K562 (cell line): ENCODE measurements at regions not wholly inside any gene's neighbourhood (a gene's known extent, or its start where the extent isn't known, plus 50 kb on each side); places are given as distances from the start of the nearest gene placed in this dataset.

Source experiments
- ATAC-seq: fragments of 200-7000 bp; cut with Tn5 transposase; 3 replicates; pipeline ENCODE4 v1.9.1; 2020; ENCODE audit warnings: moderate library complexity
- BruUV-seq: library from RNA; stranded (reverse); fragments of 400-500 nt; replicated peaks from 2 replicates; lab custom pipeline; 2021; lab: Mats Ljungman, UMichigan
- CTCF ChIA-PET: fragments of 300-600 bp; formaldehyde crosslinking; extraction: SDS; loops from one replicate; lab custom pipeline; 2021; ENCODE audit warnings: low intra/inter-chr PET ratio; lab: Yijun Ruan, JAX
- POLR2A ChIA-PET: fragments of 300-600, 350-650 bp; sonication (Branson Sonifier 250); formaldehyde crosslinking; extraction: SDS; loops from one replicate; lab custom pipeline; 2021; ENCODE audit warnings: antibody characterized with exemption, inconsistent platforms; lab: Yijun Ruan, JAX
- DNase-seq, 4 experiments: peaks; one replicate each; pipeline versions ENCODE4 v3.0.0 to v3.0.0-alpha.2; 2011 to 2018; ENCODE audit warnings: low spot score in 3 of 4, mixed read lengths in 3 of 4; ENCODE audit errors: extremely low read depth in 1 of 4
- FAIRE-seq: peaks from 2 replicates; lab custom pipeline; 2011; peaks lifted over from hg19 to GRCh38; lab: Jason Lieb, UNC
- H2AFZ ChIP-seq: 2 replicates; pipeline ENCODE4 v1.6.0; 2011; ENCODE audit warnings: low read depth, low read length, control low read depth, inconsistent platforms
- H3K27ac ChIP-seq: fragments of 200-600 bp; 3 replicates; pipeline ENCODE4 v1.8.0; 2011; ENCODE audit warnings: low read depth, mild to moderate bottlenecking, control low read depth, inconsistent platforms, low read length, moderate library complexity, mixed read lengths; ENCODE audit errors: extremely low read depth
- H3K27me3 ChIP-seq, 2 experiments: fragments of 300-600 bp in 1 of 2; 2 replicates in 1 of 2; 3 replicates in 1 of 2; pipeline versions ENCODE4 v1.6.0 to v1.8.0; 2011; ENCODE audit warnings: inconsistent platforms in 2 of 2, low read length in 2 of 2, mild to moderate bottlenecking in 1 of 2, mixed read lengths in 1 of 2, moderate library complexity in 1 of 2; ENCODE audit not compliant: control insufficient read depth in 2 of 2, insufficient read depth in 2 of 2
- H3K36me3 ChIP-seq: fragments of 300-600 bp; 3 replicates; pipeline ENCODE4 v1.8.0; 2011; ENCODE audit warnings: mild to moderate bottlenecking, low read length, inconsistent platforms; ENCODE audit not compliant: control insufficient read depth, insufficient read depth
- H3K4me1 ChIP-seq, 2 experiments: fragments of 200-600 bp in 1 of 2; replicated peaks in 1 of 2; 2 replicates in 1 of 2; 3 replicates in 1 of 2; pipeline versions ENCODE4 v1.5.1 to v1.8.0; 2011; ENCODE audit warnings: inconsistent platforms in 2 of 2, low read length in 2 of 2, mild to moderate bottlenecking in 1 of 2, mixed read lengths in 1 of 2, moderate library complexity in 1 of 2; ENCODE audit not compliant: control insufficient read depth in 2 of 2, insufficient read depth in 2 of 2
- H3K4me2 ChIP-seq: 2 replicates; pipeline ENCODE4 v1.6.1; 2011; ENCODE audit warnings: low read length, control low read depth, inconsistent platforms, mixed read lengths; ENCODE audit not compliant: insufficient read depth
- H3K4me3 ChIP-seq: fragments of 200-600 bp; sonication (generic), shearing (Covaris generic); 2 replicates; pipeline ENCODE4 v1.5.1; 2016; ENCODE audit warnings: control low read depth, inconsistent platforms
- H3K79me2 ChIP-seq: fragments of 200-600 bp; 3 replicates; pipeline ENCODE4 v1.8.0; 2011; ENCODE audit warnings: low read length, inconsistent platforms; ENCODE audit not compliant: control insufficient read depth, insufficient read depth
- H3K9ac ChIP-seq, 2 experiments: 2 replicates each; pipeline versions ENCODE4 v1.6.0 to v1.6.1; 2011; ENCODE audit warnings: low read depth in 2 of 2, low read length in 2 of 2, control low read depth in 1 of 2, inconsistent platforms in 1 of 2, mild to moderate bottlenecking in 1 of 2, mixed read lengths in 1 of 2; ENCODE audit not compliant: insufficient read depth in 1 of 2
- H3K9me1 ChIP-seq: one replicate; pipeline ENCODE4 v1.6.0; 2011; ENCODE audit warnings: inconsistent platforms, mild to moderate bottlenecking, low read length, moderate library complexity; ENCODE audit not compliant: control insufficient read depth, insufficient read depth
- H3K9me3 ChIP-seq: replicated peaks from 2 replicates; pipeline ENCODE4 v1.5.1; 2011; ENCODE audit warnings: low read depth, low read length, inconsistent platforms; ENCODE audit not compliant: control insufficient read depth, insufficient read depth
- H4K20me1 ChIP-seq: replicated peaks from 2 replicates; pipeline ENCODE4 v1.6.1; 2011; ENCODE audit warnings: low read length, inconsistent platforms, mixed read lengths; ENCODE audit not compliant: control insufficient read depth, insufficient read depth
- ADNP ChIP-seq: fragments of 200-800 bp; sonication (Bioruptor generic); IDR thresholded peaks from 2 replicates; pipeline ENCODE4 v1.6.1; 2016; ENCODE audit warnings: missing genetic modification characterization, missing compliant biosample characterization
- GABPA ChIP-seq: fragments of 200-800 bp; sonication (Bioruptor generic); conservative IDR thresholded peaks from 2 replicates; pipeline ENCODE4 v1.6.1; 2016; ENCODE audit warnings: low read depth, missing genetic modification characterization, missing compliant biosample characterization
- KLF13 ChIP-seq: fragments of 450-650 bp; IDR thresholded peaks from 2 replicates; pipeline ENCODE4 v1.6.1; 2016; ENCODE audit warnings: missing genetic modification characterization, low read depth, mild to moderate bottlenecking, missing compliant biosample characterization, moderate library complexity, borderline replicate concordance
- MIER1 ChIP-seq: fragments of 450-650 bp; IDR thresholded peaks from 2 replicates; pipeline ENCODE4 v1.6.1; 2016; ENCODE audit warnings: antibody characterized with exemption, mild to moderate bottlenecking, low read depth
- NFYB ChIP-seq: IDR thresholded peaks from 2 replicates; pipeline ENCODE4 v1.6.1; 2011; ENCODE audit warnings: mild to moderate bottlenecking, moderate library complexity; ENCODE audit not compliant: insufficient read length; ENCODE audit errors: extremely low read depth
- NR2F6 ChIP-seq: fragments of 450-650 bp; formaldehyde crosslinking; IDR thresholded peaks from 2 replicates; pipeline ENCODE4 v1.4.0; 2020; ENCODE audit warnings: mild to moderate bottlenecking
- TAF7 ChIP-seq: fragments of 450-650 bp; IDR thresholded peaks from 2 replicates; pipeline ENCODE4 v1.6.1; 2016; ENCODE audit warnings: missing genetic modification characterization, missing compliant biosample characterization
- ZNF717 ChIP-seq: fragments of 250-450 bp; sonication (Bioruptor Pico); IDR thresholded peaks from 2 replicates; pipeline ENCODE4 v1.5.0; 2021
- ZNF740 ChIP-seq, 3 experiments: fragments of 200-800 bp in 1 of 3; sonication (Bioruptor generic) in 1 of 3; sonication (generic) in 1 of 3; formaldehyde crosslinking in 1 of 3; IDR thresholded peaks; 2 replicates each; pipeline versions ENCODE4 v1.6.1 to v1.8.0; 2016 to 2022; ENCODE audit warnings: mild to moderate bottlenecking in 2 of 3, missing compliant biosample characterization in 2 of 3, missing genetic modification characterization in 2 of 3, missing genetic modification reagents in 1 of 3
- WGBS: fragments of 100-300 bp; shearing (Covaris generic); methylation state at CpG from one replicate; pipeline ENCODE4 v1.1.6; 2016; ENCODE audit warnings: low coverage, mixed read lengths; ENCODE audit not compliant: insufficient coverage; ENCODE audit errors: missing lambda C conversion rate; 5-methylcytosine and 5-hydroxymethylcytosine counted together
- in situ Hi-C: fragments of 300-500 bp; cut with MboI; formaldehyde crosslinking; loops from 4 replicates; pipeline ENCODE4 v1.15.0; 2018; ENCODE audit warnings: inconsistent platforms, mixed read lengths
- intact Hi-C: fragments of 100-400 bp; cut with micrococcal nuclease; formaldehyde crosslinking; loops from 2 replicates; pipeline ENCODE4 v1.14.2; 2022
- TF ChIP-seq, protein P1 (sequence below): sonication (generic); formaldehyde crosslinking; IDR thresholded peaks from 2 replicates; pipeline ENCODE4 v1.8.0; 2022; ENCODE audit warnings: missing genetic modification reagents, mild to moderate bottlenecking, moderate library complexity, borderline replicate concordance

DNA sequence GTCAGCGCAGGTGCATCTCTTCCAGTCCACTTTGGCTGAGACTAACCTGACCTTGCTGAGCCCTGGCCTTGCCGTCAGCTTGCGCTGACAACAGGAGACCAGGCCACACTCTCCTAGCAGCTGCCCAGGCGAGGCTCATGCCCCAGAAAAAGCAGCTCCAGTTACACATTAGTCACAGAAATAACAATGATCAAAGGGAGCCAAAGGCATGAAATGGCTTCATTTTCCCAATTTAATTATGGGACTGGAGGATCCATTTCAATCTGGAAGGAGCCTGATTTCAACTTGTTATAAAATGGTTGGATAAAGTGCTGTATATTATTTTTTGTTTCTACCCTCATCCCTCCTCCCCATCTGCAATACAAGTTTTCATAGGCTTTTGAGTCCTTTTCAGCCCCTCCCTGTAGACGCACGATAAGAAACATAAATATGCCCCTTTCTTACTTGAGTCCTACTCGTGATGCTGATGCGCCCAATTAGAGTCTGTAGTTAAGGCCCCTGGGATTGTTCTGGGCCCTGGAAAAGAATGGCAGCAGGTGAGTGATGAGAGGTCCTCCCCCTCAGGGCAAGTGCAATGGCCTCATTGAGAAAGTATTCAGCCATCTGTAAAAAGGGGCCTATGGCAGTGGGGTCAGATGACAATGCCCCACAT is 376.0 kb downstream of the C12orf75 start (continued):
- TF ChIP-seq NFYB: no peak

DNA sequence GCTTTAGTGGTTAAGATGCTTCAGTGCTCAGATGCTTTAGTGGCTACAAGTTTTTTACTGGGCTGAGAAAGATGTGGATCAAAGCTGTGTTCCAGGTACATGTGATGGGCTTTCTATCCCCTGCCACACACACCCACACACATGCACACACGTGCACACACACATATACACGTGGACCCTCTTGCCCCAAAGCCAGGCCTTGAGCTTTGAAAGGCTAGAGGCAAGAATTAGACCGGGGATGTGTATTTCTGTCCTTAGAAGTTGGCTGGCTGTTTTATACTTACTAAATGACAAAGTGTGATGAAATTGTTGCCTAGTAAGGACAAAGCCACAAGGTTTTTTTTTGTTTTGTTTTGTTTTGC is 376.5 kb downstream of the C12orf75 start:
- POLR2A ChIA-PET: no interaction called here
- H3K4me2 ChIP-seq: no peak overlapping the region
- no peaks in the 10 kb centered on the region for H3K4me1 ChIP-seq
- no peak for DNase-seq
- no peak overlapping the region for H3K27ac ChIP-seq
- H3K4me3 ChIP-seq: no peak overlapping the region
- no TSS peak for BruUV-seq
- no peaks in the 10 kb centered on the region for H3K36me3 ChIP-seq
- 0% methylated on average over 3 of the region's 3 CpGs for WGBS
- H3K9me3 ChIP-seq: no peaks in the 10 kb centered on the region
- intact Hi-C loops: no loop called here
- no peaks in the 10 kb centered on the region for H3K9me1 ChIP-seq
- TF ChIP-seq ZNF717 (CRISPR knock-in tag) (no peak), ZNF740 (CRISPR knock-in tag; IDR thresholded peaks at IDR 0.05) (no peak), ZNF740 (tag; IDR thresholded peaks at IDR 0.05) (no peak), ADNP (tag) (no peak), NR2F6 (no peak), TAF7 (no peak), MIER1 (no peak), GABPA (tag) (no peak), KLF13 (tag) (no peak)
- TF ChIP-seq, protein P1, sequence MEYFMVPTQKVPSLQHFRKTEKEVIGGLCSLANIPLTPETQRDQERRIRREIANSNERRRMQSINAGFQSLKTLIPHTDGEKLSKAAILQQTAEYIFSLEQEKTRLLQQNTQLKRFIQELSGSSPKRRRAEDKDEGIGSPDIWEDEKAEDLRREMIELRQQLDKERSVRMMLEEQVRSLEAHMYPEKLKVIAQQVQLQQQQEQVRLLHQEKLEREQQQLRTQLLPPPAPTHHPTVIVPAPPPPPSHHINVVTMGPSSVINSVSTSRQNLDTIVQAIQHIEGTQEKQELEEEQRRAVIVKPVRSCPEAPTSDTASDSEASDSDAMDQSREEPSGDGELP: no peak
- TF ChIP-seq, all 486 proteins: peak for 0
- FAIRE-seq (no peak), ATAC-seq (no peak)
- CTCF ChIA-PET: interaction anchor here (0.6 kb wide), 1 partner anchor 428 kb away, joined by 3 read pairs; no protein-coding TSS in a partner anchor
- H3K79me2 ChIP-seq: no peaks in the 10 kb centered on the region
- H2AFZ ChIP-seq: no peak overlapping the region
- in situ Hi-C loops: loop anchor here (5.0 to 10.0 kb wide), 2 partner anchors 90 to 448 kb away; no protein-coding TSS in a partner anchor
- H3K27me3 ChIP-seq: no peaks in the 10 kb centered on the region; a peak in 1 of 5 replicates
- H4K20me1 ChIP-seq: no peaks in the 10 kb centered on the region; the same call in 1 of the 2 replicates
- H3K9ac ChIP-seq: no peak overlapping the region
